ENCODE measurements at regions not wholly inside any gene's neighbourhood (a gene's known extent, or its start where the extent isn't known, plus 50 kb on each side); places are given as distances from the start of the nearest gene placed in this dataset.

DNA sequence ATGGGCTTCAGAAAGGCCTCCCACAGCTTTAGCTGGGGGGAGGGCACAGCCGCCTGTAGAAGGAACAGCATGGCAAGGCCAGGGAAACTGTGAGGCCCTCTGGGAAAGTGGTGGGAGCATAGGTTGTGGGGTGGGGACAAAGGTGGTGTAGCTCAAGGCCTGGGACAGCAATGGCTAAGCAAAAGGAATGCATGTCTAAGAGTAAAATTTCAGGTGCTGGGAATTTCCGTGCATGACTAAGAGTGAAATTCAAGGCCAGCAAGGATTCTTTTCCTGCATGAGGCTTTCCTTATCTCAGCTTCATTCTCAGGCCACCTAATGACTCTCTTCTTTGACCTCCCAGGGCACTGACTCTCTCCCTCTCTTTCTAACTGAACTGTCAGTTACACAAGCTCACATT is 86.5 kb upstream of the WNT4 start:
- TF ChIP-seq, protein P1, sequence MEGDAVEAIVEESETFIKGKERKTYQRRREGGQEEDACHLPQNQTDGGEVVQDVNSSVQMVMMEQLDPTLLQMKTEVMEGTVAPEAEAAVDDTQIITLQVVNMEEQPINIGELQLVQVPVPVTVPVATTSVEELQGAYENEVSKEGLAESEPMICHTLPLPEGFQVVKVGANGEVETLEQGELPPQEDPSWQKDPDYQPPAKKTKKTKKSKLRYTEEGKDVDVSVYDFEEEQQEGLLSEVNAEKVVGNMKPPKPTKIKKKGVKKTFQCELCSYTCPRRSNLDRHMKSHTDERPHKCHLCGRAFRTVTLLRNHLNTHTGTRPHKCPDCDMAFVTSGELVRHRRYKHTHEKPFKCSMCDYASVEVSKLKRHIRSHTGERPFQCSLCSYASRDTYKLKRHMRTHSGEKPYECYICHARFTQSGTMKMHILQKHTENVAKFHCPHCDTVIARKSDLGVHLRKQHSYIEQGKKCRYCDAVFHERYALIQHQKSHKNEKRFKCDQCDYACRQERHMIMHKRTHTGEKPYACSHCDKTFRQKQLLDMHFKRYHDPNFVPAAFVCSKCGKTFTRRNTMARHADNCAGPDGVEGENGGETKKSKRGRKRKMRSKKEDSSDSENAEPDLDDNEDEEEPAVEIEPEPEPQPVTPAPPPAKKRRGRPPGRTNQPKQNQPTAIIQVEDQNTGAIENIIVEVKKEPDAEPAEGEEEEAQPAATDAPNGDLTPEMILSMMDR (IDR thresholded peaks at IDR 0.05; ENCODE audit: low read depth, low read length) = no peak

DNA sequence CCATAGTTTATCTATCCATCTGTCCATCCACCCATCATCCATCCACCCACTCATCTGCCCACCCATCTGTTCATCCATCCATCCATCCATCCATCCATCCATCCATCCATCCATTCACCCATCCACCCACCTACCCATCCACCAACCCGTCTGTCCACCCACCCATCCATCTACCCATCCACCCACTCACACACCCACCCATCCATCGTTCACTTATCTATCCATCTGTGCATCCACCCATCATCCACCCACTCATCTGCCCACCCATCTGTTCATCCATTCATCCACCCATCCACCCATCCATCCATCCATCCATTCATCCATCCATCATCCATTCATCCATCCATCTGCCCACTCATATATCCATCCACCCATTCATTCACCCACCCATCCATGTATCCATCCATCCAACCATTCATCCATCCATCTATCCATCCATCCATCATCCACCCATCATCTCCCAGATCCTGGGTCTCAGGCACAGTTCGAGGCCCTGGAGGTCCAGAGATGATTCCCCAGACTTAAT is 88.2 kb upstream of the WNT4 start:
- TF ChIP-seq, protein P1 (IDR thresholded peaks at IDR 0.05; ENCODE audit: low read depth, low read length) = no peak
- H3K4me3 ChIP-seq (ENCODE audit: low read depth, low read length) = no peak overlapping the region

More for the DNA sequence above, 86.5 kb upstream of the WNT4 start:
- H3K4me3 ChIP-seq (ENCODE audit: low read depth, low read length) = no peak overlapping the region

DNA sequence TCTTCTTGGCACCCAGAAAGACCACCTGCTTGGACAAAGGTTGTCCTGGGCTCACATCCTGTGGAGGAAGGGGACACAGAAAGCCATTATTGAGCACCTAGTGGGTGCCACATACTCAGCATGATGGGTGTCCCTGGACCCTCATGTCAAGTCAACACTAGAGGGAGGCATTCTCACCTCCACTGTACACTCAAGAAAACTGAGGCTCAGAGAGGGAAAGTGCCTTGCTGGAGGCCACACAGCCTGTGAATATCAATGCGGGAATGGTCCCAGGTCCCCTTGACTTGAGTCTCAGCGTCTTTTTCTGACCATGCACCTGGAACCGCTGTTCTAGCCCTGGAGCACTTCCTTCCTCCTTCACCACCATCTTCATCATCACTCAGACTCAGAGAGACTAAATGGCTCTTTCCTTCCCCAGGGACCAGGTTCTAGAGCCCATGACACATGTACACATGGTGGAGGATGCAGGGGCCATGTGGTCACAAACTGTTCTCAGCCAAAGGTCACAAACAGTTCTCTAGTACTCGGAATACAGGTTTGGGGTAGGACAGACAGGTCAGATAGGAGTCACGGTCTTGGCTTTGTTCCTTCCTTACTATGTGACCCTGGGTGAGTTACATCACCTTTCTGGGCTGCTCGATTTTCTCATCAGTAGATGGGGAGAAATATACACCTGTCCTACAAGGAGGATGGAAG is 89.2 kb upstream of the WNT4 start:
- H3K4me3 ChIP-seq (ENCODE audit: low read depth, low read length) = no peak overlapping the region
- TF ChIP-seq, protein P1 (IDR thresholded peaks at IDR 0.05; ENCODE audit: low read depth, low read length) = no peak

DNA sequence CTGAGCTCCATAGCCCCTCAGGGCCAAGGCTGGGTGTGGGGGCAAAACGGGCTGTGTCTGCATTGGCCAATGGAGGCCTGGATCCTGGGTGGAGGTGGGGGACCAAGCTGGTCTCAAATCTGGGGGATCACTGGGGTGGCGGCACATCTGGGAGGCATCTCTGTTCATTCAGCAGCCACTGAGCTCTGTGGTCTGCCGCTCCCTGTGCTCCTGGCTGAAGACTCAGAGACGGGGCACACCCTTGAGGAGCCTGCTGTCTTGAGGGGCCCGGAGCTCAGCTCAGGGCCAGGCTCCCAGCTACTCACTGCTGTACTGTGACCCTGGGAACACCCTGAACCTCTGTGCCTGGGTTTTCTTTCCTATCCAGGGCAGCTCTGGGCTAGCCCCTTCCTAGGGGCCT is 90.3 kb upstream of the WNT4 start:
- no peak overlapping the region for H3K4me3 ChIP-seq (ENCODE audit: low read depth, low read length)
- TF ChIP-seq, protein P1 (IDR thresholded peaks at IDR 0.05; ENCODE audit: low read depth, low read length) = no peak

DNA sequence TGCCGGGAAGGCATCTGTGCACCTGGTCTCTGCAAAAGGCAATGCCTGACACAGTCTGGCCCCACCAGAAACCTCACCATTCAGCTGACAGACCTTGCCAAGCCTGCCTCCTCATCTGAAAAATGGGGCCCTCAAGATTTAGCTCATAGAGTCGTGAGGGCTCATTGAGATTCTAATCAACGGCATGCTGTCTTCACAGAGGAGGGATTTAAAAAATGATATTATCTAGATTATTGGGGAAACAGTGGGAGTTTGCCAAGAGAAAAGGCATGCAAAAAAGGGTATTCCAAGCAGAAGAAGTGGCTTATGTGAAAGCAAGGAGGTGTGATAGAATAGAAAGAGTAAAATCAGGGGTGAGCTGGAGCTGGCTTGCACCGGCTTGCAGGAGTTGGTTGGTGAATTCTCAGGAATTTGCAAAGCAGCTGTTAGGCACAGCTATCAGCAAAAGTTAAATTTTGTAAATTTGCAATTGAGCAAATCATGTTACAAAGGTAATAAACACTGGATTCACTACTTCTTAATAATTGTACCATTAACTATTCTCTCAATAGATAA is 91.7 kb upstream of the WNT4 start:
- TF ChIP-seq, protein P1 (IDR thresholded peaks at IDR 0.05; ENCODE audit: low read depth, low read length) = no peak
- no peak overlapping the region for H3K4me3 ChIP-seq (ENCODE audit: low read depth, low read length)

DNA sequence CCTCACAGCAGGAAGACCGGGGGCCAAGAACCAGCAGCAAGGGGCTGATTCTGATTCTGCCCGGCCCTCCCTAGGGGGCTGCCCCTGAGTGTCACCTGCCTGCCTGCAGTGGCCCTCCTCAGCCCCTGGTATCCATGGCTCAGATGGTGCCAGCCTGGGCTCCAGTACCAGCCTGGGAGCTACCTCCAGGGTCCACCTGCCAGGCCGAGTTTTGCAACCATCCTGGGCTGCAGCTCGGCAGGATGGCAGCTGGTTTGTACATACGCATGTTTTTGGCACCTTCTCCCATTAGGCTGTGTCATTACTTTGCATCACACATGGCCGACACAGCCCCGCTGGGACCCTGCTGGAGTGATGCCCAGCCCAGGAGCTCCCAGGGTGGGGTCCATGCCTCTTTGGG is 93.3 kb upstream of the WNT4 start:
- H3K4me3 ChIP-seq (ENCODE audit: low read depth, low read length) = no peak overlapping the region
- TF ChIP-seq, protein P1 (IDR thresholded peaks at IDR 0.05; ENCODE audit: low read depth, low read length) = no peak

DNA sequence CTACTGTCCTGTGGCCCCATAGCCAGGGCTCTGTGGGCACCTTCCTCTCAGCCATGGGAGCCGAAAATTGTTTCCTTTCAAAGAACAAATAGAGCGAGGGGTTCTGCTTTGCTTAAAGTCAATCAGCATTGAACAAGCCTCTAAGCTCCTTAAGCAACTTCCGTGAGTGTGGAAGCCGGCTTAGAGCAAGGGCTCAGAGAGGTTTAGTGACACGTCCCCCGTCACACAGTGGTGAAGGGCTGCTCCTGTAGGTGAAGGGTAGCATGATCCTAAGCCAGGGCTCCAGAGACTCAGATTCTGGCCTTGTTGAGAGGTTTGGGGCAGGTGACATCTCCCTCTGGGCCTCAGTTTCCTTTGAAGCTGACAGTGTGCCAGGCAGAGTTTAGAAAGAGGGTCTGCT is 94.0 kb upstream of the WNT4 start:
- H3K4me3 ChIP-seq (ENCODE audit: low read depth, low read length) = no peak overlapping the region
- TF ChIP-seq, protein P1 (IDR thresholded peaks at IDR 0.05; ENCODE audit: low read depth, low read length) = no peak
